Left ventricle myocardium superior (tissue), 1 donor: ENCODE measurements at regions not wholly inside any gene's neighbourhood (a gene's known extent, or its start where the extent isn't known, plus 50 kb on each side); places are given as distances from the start of the nearest gene placed in this dataset.
"Not testable (repeated sequence)": the region's sequence is repeated elsewhere in the genome, so short reads cannot be mapped to it uniquely, and the experiment has no call there.

Experiments used
- ATAC-seq: fragments of 200-7000 bp; cut with Tn5 transposase; one replicate; pipeline ENCODE4 v1.9.1; 2020; ENCODE audit warnings: mild to moderate bottlenecking, moderate library complexity
- DNase-seq: peaks from one replicate; pipeline ENCODE4 v3.0.0-alpha.2; 2020
- intact Hi-C: fragments of 100-400 bp; cut with micrococcal nuclease; formaldehyde crosslinking; loops from one replicate; pipeline ENCODE4 v1.11.0; 2022
- donor health status: DM: no; HTN: yes; CAD: no; lungs with severe emphysema.

- DNase-seq (no peak), ATAC-seq (no peak)
- intact Hi-C loops: no loop called here
Observed at GRCh38 chr7:69411018-69411417, 187.3 kb upstream of the AUTS2 start.

DNA sequence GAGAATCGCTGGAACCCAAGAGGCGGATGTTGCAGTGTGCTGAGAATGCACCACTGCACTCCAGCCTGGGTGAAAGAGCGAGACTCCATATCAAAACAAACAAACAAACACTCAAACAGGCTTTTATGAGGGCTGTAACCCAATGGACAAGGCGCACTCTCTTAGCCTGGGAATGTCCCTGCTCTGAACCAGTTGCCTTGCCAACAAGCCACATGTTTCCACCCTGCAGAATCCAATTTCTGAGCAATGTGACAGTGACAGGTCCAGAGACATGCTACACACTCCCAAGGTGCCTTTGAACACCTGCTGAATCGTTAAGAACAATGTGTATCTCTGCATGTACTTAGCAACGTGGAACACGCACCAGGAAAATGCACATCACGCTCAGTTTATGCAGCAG, 186.8 kb upstream of the AUTS2 start:
- ATAC-seq: no peak
- intact Hi-C loops: no loop called here
- DNase-seq: no peak

DNA sequence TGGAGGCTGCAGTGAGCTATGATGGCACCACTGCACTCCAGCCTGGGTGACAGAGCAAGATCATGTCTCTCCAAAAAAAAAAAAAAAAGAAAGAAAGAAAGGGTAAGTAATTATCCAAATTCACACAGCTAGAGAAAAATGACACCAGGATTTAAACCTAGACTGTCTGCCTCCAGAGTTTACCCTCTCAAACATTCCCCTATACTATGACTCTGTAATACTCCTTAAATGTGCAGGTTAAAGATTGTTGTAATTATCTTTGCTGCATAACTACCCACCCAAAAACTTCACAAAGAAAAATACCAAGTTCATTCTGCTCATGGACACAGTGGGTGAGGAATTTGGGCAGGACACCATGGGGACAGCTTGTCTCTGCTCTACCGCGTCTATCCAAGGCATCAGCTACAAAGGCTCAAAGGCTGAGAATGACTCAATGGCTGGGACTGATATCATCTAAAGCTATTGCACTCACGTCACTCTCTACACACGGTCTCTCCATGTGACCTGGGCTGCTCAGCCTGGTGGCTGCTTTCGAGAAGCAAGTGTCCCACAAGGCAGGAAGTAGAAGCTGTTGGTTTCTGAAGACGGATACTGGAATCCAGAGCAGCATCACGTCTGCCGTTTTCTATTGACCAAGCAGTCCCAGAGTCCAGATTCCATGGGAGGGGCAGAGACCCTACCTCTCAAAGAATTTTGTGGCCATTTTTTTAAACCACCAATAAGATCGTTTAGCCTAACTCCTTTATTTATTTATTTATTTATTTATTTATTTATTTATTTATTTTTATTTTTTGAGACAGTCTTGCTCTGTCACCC, 185.7 kb upstream of the AUTS2 start:
- DNase-seq (peak; percentile 51), ATAC-seq (peak; percentile 95)
- intact Hi-C loops: no loop called here

DNA sequence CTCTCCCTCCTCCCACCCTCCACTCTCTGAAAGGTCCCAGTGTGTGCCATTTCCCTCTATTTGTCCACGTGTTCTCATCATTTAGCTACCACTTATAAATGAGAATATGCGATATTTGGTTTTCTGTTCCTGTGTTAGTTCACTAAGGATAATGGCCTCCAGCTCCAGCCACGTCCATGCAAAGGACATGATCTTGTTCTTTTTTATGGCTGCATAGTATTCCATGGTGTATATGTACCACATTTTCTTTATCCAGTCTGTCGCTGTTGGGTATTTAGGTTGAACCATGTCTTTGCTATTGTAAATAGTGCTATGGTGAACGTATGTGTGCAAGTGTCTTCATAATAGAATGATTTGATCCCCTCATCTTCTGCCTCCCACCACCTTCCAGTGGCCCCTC, 183.7 kb upstream of the AUTS2 start:
- no peak for ATAC-seq
- intact Hi-C loops: no loop called here
- DNase-seq: no peak

DNA sequence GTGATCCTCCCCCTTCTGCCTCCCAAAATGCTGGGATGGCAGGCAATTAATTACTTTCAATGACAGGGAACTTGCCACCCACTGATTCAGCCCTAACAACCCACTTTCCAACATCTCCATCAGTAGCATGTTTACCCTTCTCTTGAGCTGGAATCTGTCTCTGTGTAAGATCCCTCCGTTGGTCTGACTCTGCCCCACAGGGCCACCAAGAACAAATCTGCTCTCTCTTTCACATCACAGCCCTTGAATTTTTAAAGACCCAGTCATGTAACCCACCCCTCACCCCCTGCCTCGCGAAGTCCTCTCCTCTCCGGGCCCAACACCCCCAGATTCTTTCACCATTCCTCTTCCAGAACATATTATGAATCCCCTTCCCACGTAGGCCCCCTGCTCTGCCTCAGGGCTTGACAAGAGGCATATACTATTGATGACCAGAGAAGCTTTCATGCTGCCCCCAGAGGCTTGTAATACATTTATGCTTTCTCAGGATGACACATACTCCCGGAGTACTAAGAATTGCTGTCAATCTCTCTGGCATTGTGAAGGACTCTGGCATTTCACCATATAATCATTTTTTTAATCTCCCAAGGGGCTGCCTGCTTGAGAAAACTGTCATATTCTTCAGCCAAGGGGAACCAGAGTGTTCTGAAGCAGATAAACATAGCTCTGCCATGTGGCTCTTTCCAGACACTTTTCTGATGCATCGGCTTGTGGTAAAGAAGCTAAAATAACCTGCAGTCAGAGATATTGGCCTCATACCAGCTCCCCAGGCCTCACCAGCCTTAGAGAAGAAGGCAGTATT, 179.2 kb upstream of the AUTS2 start:
- intact Hi-C loops: no loop called here
- no peak for ATAC-seq
- DNase-seq: no peak

DNA sequence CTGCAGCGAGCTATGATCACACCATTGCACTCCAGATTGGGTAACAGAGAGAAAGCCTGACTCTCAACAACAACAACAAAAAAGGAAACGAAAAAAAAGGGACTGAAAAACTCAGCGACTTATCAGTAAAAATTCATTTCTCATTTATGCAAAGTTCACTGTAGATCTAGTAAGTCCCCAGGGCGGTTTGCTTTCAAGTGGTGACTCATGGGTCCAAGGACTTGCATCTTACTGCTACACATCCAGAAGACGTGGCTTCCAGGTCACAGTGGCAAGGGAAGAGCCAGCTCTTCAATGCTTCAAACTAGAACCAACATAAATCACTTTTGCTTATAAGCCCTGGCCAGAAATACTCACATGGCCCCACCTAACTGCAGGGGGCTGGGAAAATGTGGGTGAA, 178.3 kb upstream of the AUTS2 start:
- intact Hi-C loops: no loop called here
- ATAC-seq (no peak), DNase-seq (no peak)

DNA sequence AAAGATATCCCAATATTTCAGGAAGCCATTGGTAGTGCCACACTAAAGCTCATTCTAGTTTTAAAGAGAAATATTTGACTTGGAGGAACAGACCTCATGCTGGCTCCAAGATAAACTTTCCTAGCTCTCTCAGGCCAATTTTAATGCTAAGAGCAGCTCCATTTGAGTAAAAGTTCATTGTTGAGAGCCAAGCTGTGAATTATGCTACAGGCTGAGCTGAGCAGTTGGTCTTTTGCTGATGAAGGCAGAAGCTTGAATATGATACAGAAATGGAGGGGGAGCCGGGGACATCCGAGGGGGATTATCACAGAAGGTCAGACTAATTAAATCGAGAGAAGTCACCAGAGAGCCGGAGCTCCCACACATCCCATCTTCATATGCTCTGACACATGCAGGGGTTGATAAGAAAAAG, 175.7 kb upstream of the AUTS2 start:
- DNase-seq: no peak
- intact Hi-C loops: no loop called here
- peak; percentile 37 for ATAC-seq

DNA sequence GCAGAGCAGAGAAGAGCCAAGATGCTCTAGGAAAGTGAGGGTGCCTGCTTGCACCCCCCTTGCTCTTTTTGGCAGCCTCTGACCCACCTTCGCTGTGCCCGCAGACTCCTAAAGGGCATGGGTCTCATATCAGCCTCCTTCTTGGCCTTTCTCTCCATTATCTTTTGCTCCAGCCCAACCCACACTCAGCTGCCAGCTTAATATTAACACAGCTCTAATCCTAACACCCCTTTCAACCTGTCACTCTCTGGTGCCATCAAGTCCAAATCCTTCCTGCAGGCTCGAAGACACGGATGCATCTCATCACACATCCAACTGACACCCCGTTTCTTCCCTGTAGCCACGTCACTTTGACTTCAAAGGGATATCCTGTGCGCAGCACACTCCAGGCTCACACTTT, 171.6 kb upstream of the AUTS2 start:
- intact Hi-C loops: no loop called here
- DNase-seq: no peak

GRCh38 chr7:69428089-69428488, 170.2 kb upstream of the AUTS2 start:
- intact Hi-C loops: no loop called here
- no peak for ATAC-seq

More for the DNA sequence above, 171.6 kb upstream of the AUTS2 start:
- ATAC-seq: no peak

DNA sequence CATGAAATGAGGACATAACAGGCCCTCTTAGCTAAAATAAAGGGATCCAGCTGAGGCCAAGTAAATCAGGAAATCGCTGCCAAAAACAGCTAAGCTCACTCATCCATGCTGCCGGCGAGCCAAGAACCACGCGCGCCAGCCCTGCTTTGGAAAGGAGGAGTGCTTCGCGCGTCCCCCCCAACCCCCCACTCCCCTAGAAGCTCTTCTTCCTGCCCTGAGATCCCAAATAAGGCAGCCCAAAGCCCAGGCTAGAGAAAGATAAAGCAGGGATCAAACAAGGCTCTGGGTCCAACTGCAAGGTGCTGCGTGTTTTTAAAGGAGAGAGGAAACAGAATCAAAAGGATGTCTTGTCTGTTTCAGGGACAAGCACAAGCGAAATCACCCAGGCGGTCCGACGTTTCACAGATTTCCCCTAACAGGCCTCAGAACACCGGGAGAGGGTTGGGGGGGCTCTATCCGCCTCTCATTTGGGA, 168.3 kb upstream of the AUTS2 start:
- peak; percentile 78 for DNase-seq
- intact Hi-C loops: no loop called here
- peak; percentile 87 for ATAC-seq

More at GRCh38 chr7:69428089-69428488, 170.2 kb upstream of the AUTS2 start:
- no peak for DNase-seq

DNA sequence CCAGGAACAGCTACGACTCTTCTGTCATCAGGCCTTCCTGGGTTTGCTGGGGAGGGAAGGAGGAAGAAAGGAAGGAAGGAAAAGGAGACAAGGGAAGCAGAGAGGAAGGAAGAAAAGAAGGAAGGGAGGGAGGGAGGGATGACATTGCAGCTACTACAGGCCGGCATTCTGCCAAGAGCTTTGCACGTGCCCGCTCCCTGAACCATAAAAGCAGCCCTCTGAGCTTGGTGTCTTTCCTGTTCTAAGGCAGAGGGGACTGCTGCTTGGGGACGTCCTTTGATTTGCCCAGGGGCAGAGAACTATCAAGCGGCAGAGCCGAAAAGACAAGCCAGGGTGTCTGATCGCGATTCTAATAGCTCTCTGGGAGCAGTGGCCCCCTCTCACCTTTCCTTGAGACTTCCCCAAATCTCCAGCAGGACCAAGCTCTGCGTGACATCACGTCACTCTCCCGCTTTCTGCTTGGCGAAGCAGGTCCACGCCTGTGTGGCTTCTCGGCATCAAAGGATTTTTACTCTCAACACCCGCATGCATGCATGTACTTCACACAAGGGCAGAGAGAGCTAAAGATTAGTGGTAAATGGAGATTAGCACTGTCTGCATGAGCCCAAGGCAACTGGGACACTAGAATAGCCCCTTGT, 167.8 kb upstream of the AUTS2 start:
- ATAC-seq (peak; percentile 73), DNase-seq (peak; percentile 71)
- intact Hi-C loops: no loop called here

- no peak for DNase-seq
- ATAC-seq: no peak
- intact Hi-C loops: no loop called here
Observed at GRCh38 chr7:69431626-69432025, 166.6 kb upstream of the AUTS2 start.

GRCh38 chr7:69432276-69432675, 166.0 kb upstream of the AUTS2 start:
- intact Hi-C loops, ATAC-seq, DNase-seq: not testable (repeated sequence)

DNA sequence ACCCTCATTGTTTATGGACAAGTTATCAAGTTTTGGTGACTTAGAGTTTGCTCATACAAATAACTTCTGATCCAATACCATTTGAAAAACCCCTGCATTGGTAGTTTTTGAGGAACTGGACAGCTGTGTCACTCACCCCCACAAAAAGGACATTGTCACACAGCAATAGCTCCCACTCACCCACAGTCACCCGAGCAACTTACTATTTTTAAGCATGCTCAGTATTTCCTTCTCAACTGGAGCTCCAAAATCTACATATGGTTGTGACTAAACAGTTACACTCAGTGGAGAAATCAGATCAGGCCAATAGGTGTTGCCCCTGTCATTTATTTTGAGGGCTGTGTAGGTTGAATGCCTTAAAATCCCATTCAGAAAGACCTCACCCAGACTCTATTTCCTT, 165.2 kb upstream of the AUTS2 start:
- no peak for ATAC-seq

DNA sequence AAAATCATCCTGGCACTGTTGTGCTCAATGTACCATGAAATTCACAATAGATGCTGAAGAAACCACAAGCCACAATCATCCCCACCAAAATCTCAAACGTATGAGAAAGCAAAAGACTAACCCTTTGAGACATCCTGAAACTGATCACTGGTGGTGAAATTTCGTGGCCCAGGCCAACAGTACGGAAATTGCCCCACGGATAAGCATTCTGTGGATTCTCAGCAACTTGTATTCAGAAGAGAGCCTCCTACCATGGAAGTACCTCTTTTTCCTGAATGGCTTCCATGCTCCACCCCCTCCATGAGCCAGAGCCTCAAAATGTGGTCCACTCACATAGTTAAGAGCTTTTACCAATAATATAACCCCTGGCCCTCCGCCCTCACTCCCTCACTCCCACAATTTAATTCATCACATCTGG, 163.9 kb upstream of the AUTS2 start:
- intact Hi-C loops: no loop called here
- no peak for DNase-seq
- no peak for ATAC-seq

More for the DNA sequence above, 165.2 kb upstream of the AUTS2 start:
- no peak for DNase-seq
- intact Hi-C loops: no loop called here

DNA sequence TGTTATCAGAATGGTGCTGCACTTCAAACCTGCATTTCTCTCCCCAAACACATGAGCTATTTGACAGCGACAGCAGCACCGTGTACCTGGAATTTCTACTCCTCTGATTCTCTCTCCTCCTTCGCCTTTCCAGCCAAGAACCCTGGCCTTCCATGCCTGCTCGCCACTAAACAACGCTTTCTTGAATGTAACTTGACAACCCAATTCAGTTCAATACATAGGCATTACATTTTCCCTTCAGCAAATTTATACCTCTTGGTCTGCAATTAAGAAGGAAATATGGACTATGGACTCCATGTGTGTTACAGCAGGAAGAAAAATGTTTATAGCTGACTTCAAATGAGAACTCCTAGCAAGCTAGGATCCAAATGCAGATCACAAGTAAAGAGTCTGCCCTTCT, 162.6 kb upstream of the AUTS2 start:
- DNase-seq (no peak), ATAC-seq (no peak)
- intact Hi-C loops: no loop called here

DNA sequence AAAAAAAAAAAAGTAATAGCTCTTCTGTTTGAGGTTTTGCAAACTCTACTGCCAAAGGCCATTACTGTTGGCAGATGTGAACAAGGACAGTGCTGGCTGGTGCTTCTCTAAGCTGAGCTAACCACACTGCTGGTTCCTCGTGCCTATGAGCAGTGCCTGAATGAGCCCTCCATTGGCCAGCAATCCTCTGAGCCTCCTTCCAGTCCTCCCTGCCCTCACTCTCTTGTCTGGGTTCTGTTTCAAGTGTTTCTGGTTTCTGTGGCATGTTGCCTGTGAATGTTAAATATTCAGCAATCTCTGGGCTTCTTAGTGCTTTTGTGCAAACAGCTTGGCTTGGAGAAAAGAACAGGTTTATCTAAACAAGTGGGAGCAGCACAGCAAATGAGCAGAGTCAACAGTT, 161.3 kb upstream of the AUTS2 start:
- DNase-seq: no peak
- no peak for ATAC-seq
- intact Hi-C loops: no loop called here

DNA sequence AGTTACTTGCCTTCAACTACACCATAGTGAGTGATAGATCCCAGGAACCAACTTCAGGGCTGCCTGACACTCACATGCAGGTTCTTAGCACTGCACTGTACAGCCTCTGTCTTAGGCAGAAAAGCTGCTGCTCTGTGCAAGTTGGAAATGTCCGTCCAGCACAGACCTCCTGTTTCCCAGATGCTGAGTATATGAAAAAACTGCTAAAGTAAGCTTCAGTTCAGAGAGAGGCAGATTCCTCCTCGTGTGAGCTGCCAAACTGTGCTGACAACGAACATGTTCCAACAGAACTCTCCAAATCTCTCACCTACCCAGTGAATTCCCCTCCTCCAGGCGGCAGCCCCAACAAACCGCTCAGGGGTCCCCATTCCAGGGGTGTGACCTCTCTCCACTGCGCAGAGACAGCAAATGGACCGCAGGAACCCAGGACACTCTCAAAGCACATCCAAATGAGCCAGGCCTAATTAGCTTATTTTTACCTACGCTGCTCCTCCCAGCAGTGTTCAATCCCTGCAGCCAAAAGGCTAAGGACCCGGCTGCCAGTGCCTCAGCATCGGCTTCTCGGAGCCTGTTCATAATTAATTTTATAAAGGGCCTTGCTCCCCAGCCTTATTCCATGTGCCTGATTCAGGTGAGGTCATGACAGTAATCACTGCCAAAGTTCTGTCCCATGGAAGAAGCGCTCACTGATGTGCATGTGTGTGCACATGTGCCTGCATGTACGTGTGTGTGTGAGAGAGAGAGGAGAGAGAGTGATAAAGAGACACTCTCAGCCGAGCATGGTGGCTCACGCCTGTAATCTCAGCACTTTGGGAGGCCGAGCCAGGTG, 159.5 kb upstream of the AUTS2 start:
- intact Hi-C loops: no loop called here
- peak; percentile 58 for ATAC-seq

More for the DNA sequence above, 159.5 kb upstream of the AUTS2 start:
- DNase-seq: no peak
